Suppressor macrophage (primary cell): ENCODE measurements at regions not wholly inside any gene's neighbourhood (a gene's known extent, or its start where the extent isn't known, plus 50 kb on each side); places are given as distances from the start of the nearest gene placed in this dataset.

Experiments
- DNase-seq, 4 experiments: peaks; one replicate each; pipeline ENCODE4 v3.0.0-alpha.2; 2020 to 2022

GRCh38 chr4:23660865-23661264 is 229.0 kb downstream of the PPARGC1A start:
- DNase-seq: no peak

GRCh38 chr4:23654791-23655190 is 235.1 kb downstream of the PPARGC1A start:
- DNase-seq: no peak

- no peak for DNase-seq
These were observed 240.8 kb downstream of the PPARGC1A start for GRCh38 chr4:23648854-23649596.

- no peak for DNase-seq
These were observed 254.4 kb downstream of the PPARGC1A start for GRCh38 chr4:23635468-23635867.

GRCh38 chr4:23631255-23631950 is 258.4 kb downstream of the PPARGC1A start:
- DNase-seq: no peak

GRCh38 chr4:23630110-23630509 is 259.7 kb downstream of the PPARGC1A start:
- DNase-seq: no peak

- DNase-seq: no peak
These were observed 260.4 kb downstream of the PPARGC1A start for GRCh38 chr4:23629421-23629820.

- peak in 3 of 4 experiments; percentile 30 to 36 (median 35) for DNase-seq
These were observed 275.5 kb downstream of the PPARGC1A start for GRCh38 chr4:23614284-23614892.

- DNase-seq: no peak
These were observed 276.1 kb downstream of the PPARGC1A start for GRCh38 chr4:23613782-23614181.

GRCh38 chr4:23602720-23603119 is 287.1 kb downstream of the PPARGC1A start:
- DNase-seq: no peak

GRCh38 chr4:23594125-23594524 is 295.7 kb downstream of the PPARGC1A start:
- no peak for DNase-seq

- peak in 2 of 4 experiments; percentile 1 to 2 for DNase-seq
These were observed 299.4 kb downstream of the PPARGC1A start for GRCh38 chr4:23590431-23590830.

- DNase-seq: no peak
These were observed 305.8 kb downstream of the PPARGC1A start for GRCh38 chr4:23584024-23584423.

- DNase-seq: no peak
These were observed 307.2 kb downstream of the PPARGC1A start for GRCh38 chr4:23582671-23583070.

- no peak for DNase-seq
These were observed 310.7 kb downstream of the PPARGC1A start for GRCh38 chr4:23579166-23579565.

- no peak for DNase-seq
These were observed 312.4 kb downstream of the PPARGC1A start for GRCh38 chr4:23577398-23577797.

- no peak for DNase-seq
These were observed 317.5 kb downstream of the PPARGC1A start for GRCh38 chr4:23572382-23572781.

- no peak for DNase-seq
These were observed 322.5 kb downstream of the PPARGC1A start for GRCh38 chr4:23567338-23567737.

- no peak for DNase-seq
These were observed 329.1 kb downstream of the PPARGC1A start for GRCh38 chr4:23560748-23561147.

GRCh38 chr4:23558101-23558500 is 331.7 kb downstream of the PPARGC1A start:
- no peak for DNase-seq

GRCh38 chr4:23547601-23548000 is 342.2 kb downstream of the PPARGC1A start:
- no peak for DNase-seq

GRCh38 chr4:23547096-23547495 is 342.8 kb downstream of the PPARGC1A start:
- DNase-seq: no peak

- no peak for DNase-seq
These were observed 349.8 kb downstream of the PPARGC1A start for GRCh38 chr4:23539969-23540569.
